HEK293 (cell line): ENCODE measurements at regions not wholly inside any gene's neighbourhood (a gene's known extent, or its start where the extent isn't known, plus 50 kb on each side); places are given as distances from the start of the nearest gene placed in this dataset.

Experiments
- CTCF ChIA-PET: fragments of 350-600 bp; formaldehyde crosslinking; extraction: SDS; loops from one replicate; lab custom pipeline; 2021; ENCODE audit warnings: antibody characterized with exemption; lab: Yijun Ruan, JAX
- POLR2A ChIA-PET: fragments of 300-600 bp; formaldehyde crosslinking; extraction: SDS; loops from one replicate; lab custom pipeline; 2020; ENCODE audit warnings: antibody characterized with exemption, inconsistent platforms; lab: Yijun Ruan, JAX
- H3K27ac ChIP-seq: fragments of 200-500 bp; sonication (Bioruptor generic); 2 replicates; pipeline ENCODE4 v1.5.1; 2014; ENCODE audit warnings: low read depth, low read length, control low read depth, inconsistent platforms; ENCODE audit errors: extremely low read depth
- H3K36me3 ChIP-seq, 2 experiments: fragments of 200-500 bp in 1 of 2; sonication (Bioruptor generic) in 1 of 2; 1 replicate in 1 of 2; 2 replicates in 1 of 2; pipeline ENCODE4 v1.5.1; 2014 to 2017; ENCODE audit warnings: inconsistent platforms in 2 of 2, low read length in 2 of 2; ENCODE audit not compliant: control insufficient read depth in 2 of 2, insufficient read depth in 1 of 2
- H3K4me1 ChIP-seq: fragments of 200-500 bp; sonication (Bioruptor generic); 2 replicates; pipeline ENCODE4 v1.5.1; 2014; ENCODE audit warnings: mild to moderate bottlenecking, low read length, inconsistent platforms; ENCODE audit not compliant: control insufficient read depth, insufficient read depth
- H3K4me3 ChIP-seq: 2 replicates; pipeline ENCODE4 v1.5.1; 2011; ENCODE audit warnings: low read depth, mild to moderate bottlenecking, control low read depth, low read length, moderate library complexity
- H3K9me3 ChIP-seq: fragments of 200-500 bp; sonication (Bioruptor generic); 2 replicates; pipeline ENCODE4 v1.5.1; 2014; ENCODE audit warnings: low read depth, low read length, inconsistent platforms; ENCODE audit not compliant: control insufficient read depth, insufficient read depth
- HOXA7 ChIP-seq: sonication (generic); formaldehyde crosslinking; IDR thresholded peaks from 2 replicates; pipeline ENCODE4 v1.8.1; 2022; ENCODE audit warnings: missing genetic modification reagents, borderline replicate concordance
- HOXD13 ChIP-seq: sonication (generic); formaldehyde crosslinking; IDR thresholded peaks from 2 replicates; pipeline ENCODE4 v1.8.0; 2022; ENCODE audit warnings: missing genetic modification reagents, borderline replicate concordance
- KLF16 ChIP-seq: fragments of 450-650 bp; formaldehyde crosslinking; IDR thresholded peaks from 2 replicates; pipeline ENCODE4 v1.5.1; 2017; ENCODE audit warnings: missing biosample characterization, missing genetic modification characterization
- RBAK ChIP-seq: fragments of 450-650 bp; formaldehyde crosslinking; IDR thresholded peaks from 2 replicates; pipeline ENCODE4 v1.5.1; 2016; ENCODE audit warnings: missing biosample characterization, missing genetic modification characterization
- YY1 ChIP-seq: fragments of 450-650 bp; formaldehyde crosslinking; IDR thresholded peaks from 2 replicates; pipeline ENCODE4 v1.5.1; 2018; ENCODE audit warnings: missing biosample characterization, missing genetic modification characterization
- YY2 ChIP-seq: fragments of 450-650 bp; formaldehyde crosslinking; IDR thresholded peaks from 2 replicates; pipeline ENCODE4 v1.5.1; 2016; ENCODE audit warnings: missing biosample characterization, missing genetic modification characterization
- ZFP3 ChIP-seq: fragments of 450-650 bp; formaldehyde crosslinking; IDR thresholded peaks from 2 replicates; pipeline ENCODE4 v1.5.1; 2016; ENCODE audit warnings: low read depth, missing biosample characterization, missing genetic modification characterization
- ZNF132 ChIP-seq: fragments of 450-650 bp; formaldehyde crosslinking; IDR thresholded peaks from 2 replicates; pipeline ENCODE4 v1.5.1; 2017; ENCODE audit warnings: missing biosample characterization, missing genetic modification characterization, borderline replicate concordance
- ZNF146 ChIP-seq: fragments of 450-650 bp; formaldehyde crosslinking; IDR thresholded peaks from 2 replicates; pipeline ENCODE4 v1.5.1; 2016; ENCODE audit warnings: missing biosample characterization, missing genetic modification characterization
- ZNF155 ChIP-seq: fragments of 450-650 bp; formaldehyde crosslinking; IDR thresholded peaks from 2 replicates; pipeline ENCODE4 v1.5.1; 2016; ENCODE audit warnings: missing biosample characterization, missing genetic modification characterization
- ZNF169 ChIP-seq: fragments of 450-650 bp; formaldehyde crosslinking; IDR thresholded peaks from 2 replicates; pipeline ENCODE4 v1.5.1; 2016; ENCODE audit warnings: missing biosample characterization, missing genetic modification characterization
- ZNF24 ChIP-seq: fragments of 450-650 bp; formaldehyde crosslinking; IDR thresholded peaks from 2 replicates; pipeline ENCODE4 v1.5.1; 2016; ENCODE audit warnings: missing biosample characterization, missing genetic modification characterization
- ZNF311 ChIP-seq: fragments of 450-650 bp; formaldehyde crosslinking; IDR thresholded peaks from 2 replicates; pipeline ENCODE4 v1.5.1; 2017; ENCODE audit warnings: missing biosample characterization, missing genetic modification characterization, borderline replicate concordance
- ZNF473 ChIP-seq: fragments of 450-650 bp; formaldehyde crosslinking; IDR thresholded peaks from 2 replicates; pipeline ENCODE4 v1.5.1; 2017; ENCODE audit warnings: missing biosample characterization, missing genetic modification characterization
- ZNF521 ChIP-seq: fragments of 450-650 bp; formaldehyde crosslinking; IDR thresholded peaks from 2 replicates; pipeline ENCODE4 v1.5.1; 2017; ENCODE audit warnings: missing biosample characterization, mild to moderate bottlenecking, missing genetic modification characterization
- ZNF561 ChIP-seq: fragments of 450-650 bp; IDR thresholded peaks from 2 replicates; pipeline ENCODE4 v1.5.1; 2018; ENCODE audit warnings: missing biosample characterization, missing genetic modification characterization, borderline replicate concordance
- ZNF626 ChIP-seq: fragments of 450-650 bp; sonication (Bioruptor Pico); formaldehyde crosslinking; IDR thresholded peaks from 2 replicates; pipeline ENCODE4 v1.5.1; 2018; ENCODE audit warnings: missing biosample characterization, missing genetic modification characterization, inconsistent platforms
- ZNF629 ChIP-seq: fragments of 450-650 bp; formaldehyde crosslinking; IDR thresholded peaks from 2 replicates; pipeline ENCODE4 v1.5.1; 2017; ENCODE audit warnings: missing biosample characterization, missing genetic modification characterization
- ZNF76 ChIP-seq: fragments of 450-650 bp; formaldehyde crosslinking; IDR thresholded peaks from 2 replicates; pipeline ENCODE4; 2016; ENCODE audit warnings: low read depth, missing biosample characterization, missing genetic modification characterization, borderline replicate concordance
- ZNF792 ChIP-seq: fragments of 450-650 bp; formaldehyde crosslinking; IDR thresholded peaks from 2 replicates; pipeline ENCODE4 v1.5.1; 2016; ENCODE audit warnings: missing biosample characterization, missing genetic modification characterization
- ZNF837 ChIP-seq: fragments of 450-650 bp; formaldehyde crosslinking; IDR thresholded peaks from 2 replicates; pipeline ENCODE4 v1.5.1; 2016; ENCODE audit warnings: missing biosample characterization, missing genetic modification characterization
- TF ChIP-seq, protein P1 (sequence below): fragments of 450-650 bp; IDR thresholded peaks from 2 replicates; pipeline ENCODE4 v1.5.1; 2018; ENCODE audit warnings: missing biosample characterization, mild to moderate bottlenecking, missing genetic modification characterization
- TF ChIP-seq, protein P2 (sequence below): fragments of 450-650 bp; formaldehyde crosslinking; IDR thresholded peaks from 2 replicates; pipeline ENCODE4 v1.5.1; 2016; ENCODE audit warnings: missing biosample characterization, missing genetic modification characterization
- TF ChIP-seq, protein P3 (sequence below): fragments of 450-650 bp; formaldehyde crosslinking; IDR thresholded peaks from 2 replicates; pipeline ENCODE4 v1.5.1; 2016; ENCODE audit warnings: missing biosample characterization, missing genetic modification characterization
- TF ChIP-seq, protein P4 (sequence below): fragments of 450-650 bp; formaldehyde crosslinking; IDR thresholded peaks from 2 replicates; pipeline ENCODE4 v1.5.1; 2016; ENCODE audit warnings: missing biosample characterization, missing genetic modification characterization
- TF ChIP-seq, protein P5 (sequence below): fragments of 450-650 bp; formaldehyde crosslinking; IDR thresholded peaks from 2 replicates; pipeline ENCODE4 v1.5.1; 2016; ENCODE audit warnings: missing biosample characterization, missing genetic modification characterization
- TF ChIP-seq, protein P6 (sequence below): fragments of 450-650 bp; formaldehyde crosslinking; IDR thresholded peaks from 2 replicates; pipeline ENCODE4 v1.5.1; 2016; ENCODE audit warnings: missing biosample characterization, missing genetic modification characterization
- TF ChIP-seq, protein P7 (sequence below): fragments of 450-650 bp; formaldehyde crosslinking; IDR thresholded peaks from 2 replicates; pipeline ENCODE4; 2016; ENCODE audit warnings: missing biosample characterization, missing genetic modification characterization

DNA sequence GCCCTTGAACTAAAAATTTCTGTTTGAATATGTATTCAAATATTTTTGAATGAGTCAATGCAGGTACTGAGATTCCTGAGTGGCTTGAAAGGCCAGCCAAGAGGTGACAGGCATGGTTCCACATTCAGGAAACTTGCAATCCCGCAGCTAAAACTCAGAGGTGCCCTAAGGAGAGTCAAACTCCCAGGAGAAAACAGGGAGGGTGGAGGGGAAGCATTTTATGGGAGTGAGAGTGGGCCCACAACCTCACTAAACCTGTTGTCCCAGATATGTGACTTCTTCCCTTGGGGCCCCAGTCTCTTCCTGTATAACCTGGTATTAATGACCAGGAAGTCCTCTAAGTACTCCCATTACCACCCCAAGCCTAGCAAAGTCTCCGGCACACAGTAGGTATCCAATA lies 189.6 kb downstream of the PLPP3 start (continued):
- TF ChIP-seq ZNF24 (tag by site-specific recombination) (no peak), ZNF626 (tag by site-specific recombination) (no peak), ZNF155 (tag by site-specific recombination) (no peak), YY2 (no peak), ZNF837 (tag by site-specific recombination) (no peak), ZNF629 (tag by site-specific recombination) (no peak), KLF16 (tag by site-specific recombination) (no peak), ZNF311 (tag by site-specific recombination) (no peak)
- TF ChIP-seq, protein P1, sequence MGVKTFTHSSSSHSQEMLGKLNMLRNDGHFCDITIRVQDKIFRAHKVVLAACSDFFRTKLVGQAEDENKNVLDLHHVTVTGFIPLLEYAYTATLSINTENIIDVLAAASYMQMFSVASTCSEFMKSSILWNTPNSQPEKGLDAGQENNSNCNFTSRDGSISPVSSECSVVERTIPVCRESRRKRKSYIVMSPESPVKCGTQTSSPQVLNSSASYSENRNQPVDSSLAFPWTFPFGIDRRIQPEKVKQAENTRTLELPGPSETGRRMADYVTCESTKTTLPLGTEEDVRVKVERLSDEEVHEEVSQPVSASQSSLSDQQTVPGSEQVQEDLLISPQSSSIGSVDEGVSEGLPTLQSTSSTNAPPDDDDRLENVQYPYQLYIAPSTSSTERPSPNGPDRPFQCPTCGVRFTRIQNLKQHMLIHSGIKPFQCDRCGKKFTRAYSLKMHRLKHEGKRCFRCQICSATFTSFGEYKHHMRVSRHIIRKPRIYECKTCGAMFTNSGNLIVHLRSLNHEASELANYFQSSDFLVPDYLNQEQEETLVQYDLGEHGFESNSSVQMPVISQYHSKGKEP (tag by site-specific recombination) = no peak

DNA sequence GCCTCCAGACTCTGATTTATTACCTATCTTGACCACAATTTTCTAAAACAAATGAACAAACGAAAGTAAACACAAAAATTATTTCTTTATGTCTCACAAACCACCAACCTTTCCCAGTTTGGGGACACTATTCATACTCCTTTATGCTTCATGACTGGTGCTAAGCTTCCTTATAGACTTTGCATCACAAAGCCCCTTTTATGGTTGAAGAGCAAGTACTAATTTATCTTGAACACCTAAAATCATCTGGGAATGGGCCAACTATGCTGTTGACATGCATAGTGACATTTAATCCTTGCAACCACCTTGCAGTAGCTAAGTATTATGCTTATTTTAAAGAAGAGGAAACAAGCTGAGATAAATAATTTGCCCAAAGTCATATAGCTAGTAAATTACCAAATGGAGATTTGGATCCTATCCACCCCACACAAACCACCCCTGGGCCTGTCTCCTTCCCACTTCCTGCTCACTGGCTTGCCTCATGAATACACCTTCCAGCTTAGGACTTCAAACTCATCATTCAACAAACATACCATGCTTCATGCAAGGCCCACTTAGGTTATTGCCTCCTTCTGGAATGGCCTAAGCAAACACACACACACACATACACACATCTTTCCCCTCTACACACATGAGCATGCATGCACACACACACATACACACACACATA lies 192.2 kb downstream of the PLPP3 start:
- H3K4me1 ChIP-seq = no peaks in the 10 kb centered on the region
- no peak overlapping the region for H3K27ac ChIP-seq
- no peak overlapping the region for H3K4me3 ChIP-seq
- no peaks in the 10 kb centered on the region for H3K9me3 ChIP-seq
- no peaks in the 10 kb centered on the region for H3K36me3 ChIP-seq
- ChIA-PET CTCF (no interaction called here), POLR2A (no interaction called here)
- TF ChIP-seq HOXA7 (CRISPR knock-in tag) = no peak
- TF ChIP-seq ZNF521 (tag by site-specific recombination) = no peak
- no peak for TF ChIP-seq ZNF132 (tag by site-specific recombination)
- no peak for TF ChIP-seq YY1 (tag by site-specific recombination)
- TF ChIP-seq ZNF792 = no peak
- TF ChIP-seq, protein P2, sequence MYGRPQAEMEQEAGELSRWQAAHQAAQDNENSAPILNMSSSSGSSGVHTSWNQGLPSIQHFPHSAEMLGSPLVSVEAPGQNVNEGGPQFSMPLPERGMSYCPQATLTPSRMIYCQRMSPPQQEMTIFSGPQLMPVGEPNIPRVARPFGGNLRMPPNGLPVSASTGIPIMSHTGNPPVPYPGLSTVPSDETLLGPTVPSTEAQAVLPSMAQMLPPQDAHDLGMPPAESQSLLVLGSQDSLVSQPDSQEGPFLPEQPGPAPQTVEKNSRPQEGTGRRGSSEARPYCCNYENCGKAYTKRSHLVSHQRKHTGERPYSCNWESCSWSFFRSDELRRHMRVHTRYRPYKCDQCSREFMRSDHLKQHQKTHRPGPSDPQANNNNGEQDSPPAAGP = no peak
- TF ChIP-seq ZNF169 (tag by site-specific recombination) = no peak
- TF ChIP-seq, protein P3, sequence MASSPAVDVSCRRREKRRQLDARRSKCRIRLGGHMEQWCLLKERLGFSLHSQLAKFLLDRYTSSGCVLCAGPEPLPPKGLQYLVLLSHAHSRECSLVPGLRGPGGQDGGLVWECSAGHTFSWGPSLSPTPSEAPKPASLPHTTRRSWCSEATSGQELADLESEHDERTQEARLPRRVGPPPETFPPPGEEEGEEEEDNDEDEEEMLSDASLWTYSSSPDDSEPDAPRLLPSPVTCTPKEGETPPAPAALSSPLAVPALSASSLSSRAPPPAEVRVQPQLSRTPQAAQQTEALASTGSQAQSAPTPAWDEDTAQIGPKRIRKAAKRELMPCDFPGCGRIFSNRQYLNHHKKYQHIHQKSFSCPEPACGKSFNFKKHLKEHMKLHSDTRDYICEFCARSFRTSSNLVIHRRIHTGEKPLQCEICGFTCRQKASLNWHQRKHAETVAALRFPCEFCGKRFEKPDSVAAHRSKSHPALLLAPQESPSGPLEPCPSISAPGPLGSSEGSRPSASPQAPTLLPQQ (tag by site-specific recombination) = no peak
- no peak for TF ChIP-seq ZNF146 (tag by site-specific recombination)
- TF ChIP-seq ZNF76 (tag by site-specific recombination) = no peak
- TF ChIP-seq, protein P4, sequence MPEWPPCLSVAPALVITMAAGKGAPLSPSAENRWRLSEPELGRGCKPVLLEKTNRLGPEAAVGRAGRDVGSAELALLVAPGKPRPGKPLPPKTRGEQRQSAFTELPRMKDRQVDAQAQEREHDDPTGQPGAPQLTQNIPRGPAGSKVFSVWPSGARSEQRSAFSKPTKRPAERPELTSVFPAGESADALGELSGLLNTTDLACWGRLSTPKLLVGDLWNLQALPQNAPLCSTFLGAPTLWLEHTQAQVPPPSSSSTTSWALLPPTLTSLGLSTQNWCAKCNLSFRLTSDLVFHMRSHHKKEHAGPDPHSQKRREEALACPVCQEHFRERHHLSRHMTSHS = no peak
- TF ChIP-seq ZNF561 = no peak
- TF ChIP-seq RBAK (tag by site-specific recombination) = no peak
- TF ChIP-seq, protein P5, sequence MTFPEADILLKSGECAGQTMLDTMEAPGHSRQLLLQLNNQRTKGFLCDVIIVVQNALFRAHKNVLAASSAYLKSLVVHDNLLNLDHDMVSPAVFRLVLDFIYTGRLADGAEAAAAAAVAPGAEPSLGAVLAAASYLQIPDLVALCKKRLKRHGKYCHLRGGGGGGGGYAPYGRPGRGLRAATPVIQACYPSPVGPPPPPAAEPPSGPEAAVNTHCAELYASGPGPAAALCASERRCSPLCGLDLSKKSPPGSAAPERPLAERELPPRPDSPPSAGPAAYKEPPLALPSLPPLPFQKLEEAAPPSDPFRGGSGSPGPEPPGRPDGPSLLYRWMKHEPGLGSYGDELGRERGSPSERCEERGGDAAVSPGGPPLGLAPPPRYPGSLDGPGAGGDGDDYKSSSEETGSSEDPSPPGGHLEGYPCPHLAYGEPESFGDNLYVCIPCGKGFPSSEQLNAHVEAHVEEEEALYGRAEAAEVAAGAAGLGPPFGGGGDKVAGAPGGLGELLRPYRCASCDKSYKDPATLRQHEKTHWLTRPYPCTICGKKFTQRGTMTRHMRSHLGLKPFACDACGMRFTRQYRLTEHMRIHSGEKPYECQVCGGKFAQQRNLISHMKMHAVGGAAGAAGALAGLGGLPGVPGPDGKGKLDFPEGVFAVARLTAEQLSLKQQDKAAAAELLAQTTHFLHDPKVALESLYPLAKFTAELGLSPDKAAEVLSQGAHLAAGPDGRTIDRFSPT = no peak
- TF ChIP-seq ZNF473 = no peak
- TF ChIP-seq ZFP3 (tag by site-specific recombination) = no peak
- TF ChIP-seq, protein P6, sequence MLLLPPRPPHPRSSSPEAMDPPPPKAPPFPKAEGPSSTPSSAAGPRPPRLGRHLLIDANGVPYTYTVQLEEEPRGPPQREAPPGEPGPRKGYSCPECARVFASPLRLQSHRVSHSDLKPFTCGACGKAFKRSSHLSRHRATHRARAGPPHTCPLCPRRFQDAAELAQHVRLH (tag by site-specific recombination) = no peak
- no peak for TF ChIP-seq HOXD13 (CRISPR knock-in tag)
- TF ChIP-seq, protein P7, sequence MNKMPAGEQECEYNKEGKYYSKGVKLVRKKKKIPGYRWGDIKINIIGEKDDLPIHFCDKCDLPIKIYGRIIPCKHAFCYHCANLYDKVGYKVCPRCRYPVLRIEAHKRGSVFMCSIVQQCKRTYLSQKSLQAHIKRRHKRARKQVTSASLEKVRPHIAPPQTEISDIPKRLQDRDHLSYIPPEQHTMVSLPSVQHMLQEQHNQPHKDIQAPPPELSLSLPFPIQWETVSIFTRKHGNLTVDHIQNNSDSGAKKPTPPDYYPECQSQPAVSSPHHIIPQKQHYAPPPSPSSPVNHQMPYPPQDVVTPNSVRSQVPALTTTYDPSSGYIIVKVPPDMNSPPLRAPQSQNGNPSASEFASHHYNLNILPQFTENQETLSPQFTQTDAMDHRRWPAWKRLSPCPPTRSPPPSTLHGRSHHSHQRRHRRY (tag by site-specific recombination) = no peak
